ENCODE measurements at regions not wholly inside any gene's neighbourhood (a gene's known extent, or its start where the extent isn't known, plus 50 kb on each side); places are given as distances from the start of the nearest gene placed in this dataset.
A peak's percentile ranks its signal among the peaks of the same experiment; 100 is the strongest.

GRCh38 chr2:20150110-20150706 lies 74.7 kb downstream of the SDC1 start:
- ATAC-seq (ENCODE audit: low read depth), result no peak
- peaks cover 2% of the 10 kb centered on the region for H3K4me1 Mint-ChIP-seq
- peaks cover 3% of the 10 kb centered on the region for H3K9me3 Mint-ChIP-seq
- DNase-seq (ENCODE audit: low spot score in 2 of 2), result no peak
- no peak overlapping the region for H3K27ac Mint-ChIP-seq
- H3K27me3 Mint-ChIP-seq, result peaks cover 27% of the 10 kb centered on the region
- H3K36me3 Mint-ChIP-seq, result no peaks in the 10 kb centered on the region
- no peak overlapping the region for H3K4me3 Mint-ChIP-seq

- H3K4me3 Mint-ChIP-seq, result no peak overlapping the region
- no peaks in the 10 kb centered on the region for H3K36me3 Mint-ChIP-seq
- peaks cover 25% of the 10 kb centered on the region for H3K27me3 Mint-ChIP-seq
- DNase-seq (ENCODE audit: low spot score in 2 of 2) (no peak), ATAC-seq (ENCODE audit: low read depth) (no peak)
- H3K9me3 Mint-ChIP-seq, result peaks cover 3% of the 10 kb centered on the region
- H3K4me1 Mint-ChIP-seq, result peaks cover 2% of the 10 kb centered on the region
- H3K27ac Mint-ChIP-seq, result no peak overlapping the region
These were observed 75.3 kb downstream of the SDC1 start for GRCh38 chr2:20149703-20150030.

GRCh38 chr2:20148923-20149702 lies 75.8 kb downstream of the SDC1 start:
- H3K9me3 Mint-ChIP-seq, result peaks cover 3% of the 10 kb centered on the region
- DNase-seq (ENCODE audit: low spot score in 2 of 2) (no peak), ATAC-seq (ENCODE audit: low read depth) (no peak)
- H3K27ac Mint-ChIP-seq, result no peak overlapping the region
- peaks cover 22% of the 10 kb centered on the region for H3K27me3 Mint-ChIP-seq
- peaks cover 2% of the 10 kb centered on the region for H3K4me1 Mint-ChIP-seq
- no peak overlapping the region for H3K4me3 Mint-ChIP-seq
- no peaks in the 10 kb centered on the region for H3K36me3 Mint-ChIP-seq

- peaks cover 2% of the 10 kb centered on the region for H3K4me1 Mint-ChIP-seq
- ATAC-seq (ENCODE audit: low read depth) (no peak), DNase-seq (ENCODE audit: low spot score in 2 of 2) (no peak)
- no peak overlapping the region for H3K27ac Mint-ChIP-seq
- H3K27me3 Mint-ChIP-seq, result peaks cover 20% of the 10 kb centered on the region
- H3K9me3 Mint-ChIP-seq, result peaks cover 3% of the 10 kb centered on the region
- no peak overlapping the region for H3K4me3 Mint-ChIP-seq
- no peaks in the 10 kb centered on the region for H3K36me3 Mint-ChIP-seq
These were observed 76.5 kb downstream of the SDC1 start for GRCh38 chr2:20148426-20148922.

- Mint-ChIP-seq H3K9me3 (peaks cover 3% of the 10 kb centered on the region), H3K27me3 (peaks cover 19% of the 10 kb centered on the region), H3K4me3 (no peak overlapping the region), H3K36me3 (no peaks in the 10 kb centered on the region), H3K4me1 (peaks cover 2% of the 10 kb centered on the region), H3K27ac (no peak overlapping the region)
- no peak for DNase-seq (ENCODE audit: low spot score in 2 of 2)
- ATAC-seq (ENCODE audit: low read depth), result no peak
These were observed 77.6 kb downstream of the SDC1 start for GRCh38 chr2:20147351-20147750.

- Mint-ChIP-seq H3K27ac (no peak overlapping the region), H3K4me1 (peaks cover 2% of the 10 kb centered on the region), H3K27me3 (peaks cover 19% of the 10 kb centered on the region), H3K36me3 (no peaks in the 10 kb centered on the region), H3K4me3 (no peak overlapping the region), H3K9me3 (peaks cover 3% of the 10 kb centered on the region)
- DNase-seq (ENCODE audit: low spot score in 2 of 2) (no peak), ATAC-seq (ENCODE audit: low read depth) (no peak)
These were observed 78.5 kb downstream of the SDC1 start for GRCh38 chr2:20146401-20146800.

- H3K4me1 Mint-ChIP-seq, result peaks cover 2% of the 10 kb centered on the region
- peaks cover 3% of the 10 kb centered on the region for H3K9me3 Mint-ChIP-seq
- no peak overlapping the region for H3K27ac Mint-ChIP-seq
- no peak for DNase-seq (ENCODE audit: low spot score in 2 of 2)
- no peak overlapping the region for H3K4me3 Mint-ChIP-seq
- ATAC-seq (ENCODE audit: low read depth), result peak; percentile 44
- H3K27me3 Mint-ChIP-seq, result peaks cover 18% of the 10 kb centered on the region
- no peaks in the 10 kb centered on the region for H3K36me3 Mint-ChIP-seq
These were observed 79.3 kb downstream of the SDC1 start for GRCh38 chr2:20145497-20146193.

GRCh38 chr2:20144861-20145260 lies 80.1 kb downstream of the SDC1 start:
- H3K27ac Mint-ChIP-seq, result no peak overlapping the region
- H3K9me3 Mint-ChIP-seq, result peaks cover 3% of the 10 kb centered on the region
- no peak for ATAC-seq (ENCODE audit: low read depth)
- H3K4me3 Mint-ChIP-seq, result no peak overlapping the region
- peaks cover 16% of the 10 kb centered on the region for H3K27me3 Mint-ChIP-seq
- no peaks in the 10 kb centered on the region for H3K36me3 Mint-ChIP-seq
- no peak for DNase-seq (ENCODE audit: low spot score in 2 of 2)
- peaks cover 2% of the 10 kb centered on the region for H3K4me1 Mint-ChIP-seq

- Mint-ChIP-seq H3K36me3 (no peaks in the 10 kb centered on the region), H3K9me3 (peaks cover 3% of the 10 kb centered on the region), H3K4me1 (peaks cover 2% of the 10 kb centered on the region), H3K4me3 (no peak overlapping the region), H3K27me3 (peaks cover 12% of the 10 kb centered on the region), H3K27ac (no peak overlapping the region)
- no peak for ATAC-seq (ENCODE audit: low read depth)
- no peak for DNase-seq (ENCODE audit: low spot score in 2 of 2)
These were observed 80.7 kb downstream of the SDC1 start for GRCh38 chr2:20144196-20144595.

- Mint-ChIP-seq H3K4me3 (no peak overlapping the region), H3K27me3 (peaks cover 9% of the 10 kb centered on the region), H3K27ac (no peak overlapping the region), H3K4me1 (peaks cover 2% of the 10 kb centered on the region), H3K36me3 (no peaks in the 10 kb centered on the region), H3K9me3 (peaks cover 3% of the 10 kb centered on the region)
- ATAC-seq (ENCODE audit: low read depth), result no peak
- no peak for DNase-seq (ENCODE audit: low spot score in 2 of 2)
These were observed 81.7 kb downstream of the SDC1 start for GRCh38 chr2:20143263-20143662.

GRCh38 chr2:20141806-20142205 lies 83.1 kb downstream of the SDC1 start:
- Mint-ChIP-seq H3K27me3 (peaks cover 4% of the 10 kb centered on the region), H3K36me3 (no peaks in the 10 kb centered on the region)

GRCh38 chr2:20141056-20141762 lies 83.7 kb downstream of the SDC1 start:
- peaks cover 2% of the 10 kb centered on the region for H3K27me3 Mint-ChIP-seq
- H3K27ac Mint-ChIP-seq, result no peak overlapping the region
- no peak for DNase-seq (ENCODE audit: low spot score in 2 of 2)
- no peaks in the 10 kb centered on the region for H3K36me3 Mint-ChIP-seq
- H3K4me3 Mint-ChIP-seq, result no peak overlapping the region
- H3K4me1 Mint-ChIP-seq, result no peaks in the 10 kb centered on the region
- ATAC-seq (ENCODE audit: low read depth), result no peak
- H3K9me3 Mint-ChIP-seq, result no peaks in the 10 kb centered on the region

More at GRCh38 chr2:20141806-20142205, 83.1 kb downstream of the SDC1 start:
- no peak for ATAC-seq (ENCODE audit: low read depth)
- no peak overlapping the region for H3K27ac Mint-ChIP-seq
- H3K4me3 Mint-ChIP-seq, result no peak overlapping the region
- DNase-seq (ENCODE audit: low spot score in 2 of 2), result no peak
- peaks cover 1% of the 10 kb centered on the region for H3K4me1 Mint-ChIP-seq
- H3K9me3 Mint-ChIP-seq, result no peaks in the 10 kb centered on the region

- DNase-seq (ENCODE audit: low spot score in 2 of 2) (no peak), ATAC-seq (ENCODE audit: low read depth) (no peak)
- Mint-ChIP-seq H3K9me3 (no peaks in the 10 kb centered on the region), H3K4me1 (no peaks in the 10 kb centered on the region), H3K27ac (no peak overlapping the region), H3K36me3 (no peaks in the 10 kb centered on the region), H3K27me3 (peaks cover 2% of the 10 kb centered on the region), H3K4me3 (no peak overlapping the region)
These were observed 84.4 kb downstream of the SDC1 start for GRCh38 chr2:20140321-20141055.

All from memory B cell (primary cell).